HG02678 (cell line): ENCODE measurements at regions not wholly inside any gene's neighbourhood (a gene's known extent, or its start where the extent isn't known, plus 50 kb on each side); places are given as distances from the start of the nearest gene placed in this dataset.
"Not testable (repeated sequence)": the region's sequence is repeated elsewhere in the genome, so short reads cannot be mapped to it uniquely, and the experiment has no call there.

Source experiments
- ATAC-seq: cut with Tn5 transposase; IDR thresholded peaks from one replicate; pipeline ENCODE4 v1.9.1; 2021; ENCODE audit warnings: mild to moderate bottlenecking, moderate library complexity; ENCODE audit not compliant: unreplicated experiment

DNA sequence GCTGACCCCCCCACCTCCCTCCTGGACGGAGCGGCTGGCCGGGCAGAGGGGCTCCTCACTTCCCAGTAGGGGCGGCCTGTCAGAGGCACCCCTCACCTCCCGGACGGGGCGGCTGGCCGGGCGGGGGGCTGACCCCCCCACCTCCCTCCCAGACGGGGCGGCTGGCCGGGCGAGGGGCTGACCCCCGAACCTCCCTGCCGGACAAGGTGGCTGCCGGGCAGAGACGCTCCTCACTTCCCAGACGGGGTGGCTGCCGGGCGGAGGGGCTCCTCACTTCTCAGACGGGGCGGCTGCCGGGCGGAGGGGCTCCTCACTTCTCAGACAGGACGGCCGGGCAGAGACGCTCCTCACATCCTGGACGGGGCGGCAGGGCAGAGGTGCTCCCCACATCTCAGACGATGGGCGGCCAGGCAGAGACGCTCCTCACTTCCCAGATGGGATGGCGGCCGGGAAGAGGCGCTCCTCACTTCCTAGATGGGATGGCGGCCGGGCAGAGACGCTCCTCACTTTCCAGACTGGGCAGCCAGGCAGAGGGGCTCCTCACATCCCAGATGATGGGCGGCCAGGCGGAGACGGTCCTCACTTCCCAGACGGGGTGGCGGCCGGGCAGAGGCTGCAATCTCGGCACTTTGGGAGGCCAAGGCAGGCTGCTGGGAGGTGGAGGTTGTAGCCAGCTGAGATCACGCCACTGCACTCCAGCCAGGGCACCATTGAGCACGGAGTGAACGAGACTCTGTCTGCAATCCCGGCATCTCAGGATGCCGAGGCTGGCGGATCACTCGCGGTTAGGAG is 66.2 kb upstream of the PAPPA2 start:
- not testable (repeated sequence) for ATAC-seq

DNA sequence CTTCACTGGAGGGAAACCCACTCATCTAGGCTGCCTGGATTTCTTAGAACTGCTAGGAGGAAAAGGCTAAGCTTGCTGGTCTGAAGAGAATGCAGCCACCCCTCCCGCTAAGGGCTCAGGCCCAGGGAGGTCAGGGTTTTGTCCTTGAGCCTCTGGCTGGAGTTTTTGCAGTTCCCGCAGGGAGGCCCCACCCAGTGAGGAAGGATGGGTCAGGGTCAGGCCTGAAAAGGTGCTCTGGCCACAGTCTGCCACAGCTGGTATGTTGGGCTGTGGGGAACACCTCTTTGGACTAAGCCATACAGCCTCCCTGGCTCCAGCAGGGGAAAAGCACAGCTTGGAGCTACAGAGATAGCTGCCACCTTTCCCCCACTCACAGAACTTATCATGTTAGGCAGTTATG is 71.4 kb upstream of the PAPPA2 start:
- no peak for ATAC-seq

GRCh38 chr1:176384841-176385240 is 78.1 kb upstream of the PAPPA2 start:
- ATAC-seq, result no peak

- ATAC-seq, result no peak
Measured at GRCh38 chr1:176382163-176382562, 80.8 kb upstream of the PAPPA2 start.

- ATAC-seq, result no peak
Measured at GRCh38 chr1:176379626-176380339, 83.2 kb upstream of the PAPPA2 start.

GRCh38 chr1:176374967-176375569 is 87.9 kb upstream of the PAPPA2 start:
- ATAC-seq, result peak; percentile 84

DNA sequence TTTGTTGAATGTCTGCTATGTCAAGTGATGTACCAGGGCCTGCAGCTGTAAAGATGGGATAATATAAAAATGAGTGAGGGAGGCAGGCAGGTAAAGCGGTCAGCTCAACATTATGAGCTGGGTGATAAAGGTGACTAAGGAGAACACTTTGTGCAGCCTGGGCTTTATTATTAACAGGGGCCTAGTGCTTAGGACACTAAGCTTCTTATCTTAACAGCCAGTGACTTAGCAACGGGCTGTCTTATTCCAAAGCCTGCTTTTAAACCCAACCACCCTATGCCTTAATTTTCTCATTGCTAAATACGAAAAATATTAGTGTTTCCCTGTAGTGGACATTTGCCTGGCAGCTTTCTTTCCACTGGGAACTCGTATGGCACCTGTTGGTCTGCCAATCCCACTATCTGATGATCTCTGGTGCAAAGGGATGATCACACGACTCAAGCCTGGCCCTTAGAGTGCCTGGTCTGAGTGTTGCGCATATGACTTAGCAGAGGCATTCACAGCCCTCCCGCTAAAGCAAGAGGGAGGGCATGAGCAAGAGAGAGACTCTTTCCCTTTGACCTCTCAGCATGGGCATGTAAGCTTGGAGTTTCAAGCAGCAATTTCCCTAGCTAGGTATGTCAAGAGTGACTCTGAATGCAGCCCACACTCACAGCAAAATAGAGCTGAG is 98.6 kb upstream of the PAPPA2 start:
- no peak for ATAC-seq

- ATAC-seq, result not testable (repeated sequence)
Measured at GRCh38 chr1:176349135-176349715, 113.8 kb upstream of the PAPPA2 start.

DNA sequence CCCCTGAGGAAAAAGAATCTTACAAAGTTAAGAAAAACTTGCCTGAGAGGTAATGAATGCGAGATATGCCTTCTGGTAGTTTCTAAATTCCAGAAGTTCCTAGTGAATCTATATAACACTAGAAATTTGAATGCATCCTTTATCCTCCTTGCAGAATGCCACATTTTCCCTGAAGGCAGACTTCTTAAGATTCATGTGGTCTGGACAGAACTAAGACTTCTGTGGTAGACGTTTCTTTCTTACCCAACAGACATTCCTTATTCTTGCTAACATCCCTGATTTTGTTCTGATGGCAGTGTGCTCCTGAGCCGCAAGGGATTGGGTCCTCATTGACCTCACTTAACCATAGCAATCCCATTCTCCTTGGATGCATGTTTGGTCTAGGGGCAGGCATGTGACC is 121.3 kb upstream of the PAPPA2 start:
- ATAC-seq, result no peak

DNA sequence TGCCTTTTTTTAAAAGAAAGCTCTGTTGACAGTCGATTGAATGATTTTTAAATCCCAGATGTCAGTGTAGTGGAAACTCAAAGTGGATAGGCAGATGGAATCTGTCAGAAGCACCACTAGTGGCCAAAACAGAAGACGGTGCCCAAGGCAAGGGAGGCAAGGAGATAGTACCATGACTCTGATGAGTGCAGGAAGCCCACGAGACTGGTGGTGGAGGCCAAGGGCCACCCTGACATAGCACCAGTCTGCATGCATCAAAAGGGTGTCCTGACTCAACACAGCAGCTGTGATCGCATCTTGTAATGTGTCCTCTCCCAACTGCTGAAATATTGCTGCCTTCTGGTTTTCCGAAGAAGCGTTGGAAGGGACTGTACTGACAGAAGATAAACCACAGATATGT is 124.1 kb upstream of the PAPPA2 start:
- no peak for ATAC-seq

DNA sequence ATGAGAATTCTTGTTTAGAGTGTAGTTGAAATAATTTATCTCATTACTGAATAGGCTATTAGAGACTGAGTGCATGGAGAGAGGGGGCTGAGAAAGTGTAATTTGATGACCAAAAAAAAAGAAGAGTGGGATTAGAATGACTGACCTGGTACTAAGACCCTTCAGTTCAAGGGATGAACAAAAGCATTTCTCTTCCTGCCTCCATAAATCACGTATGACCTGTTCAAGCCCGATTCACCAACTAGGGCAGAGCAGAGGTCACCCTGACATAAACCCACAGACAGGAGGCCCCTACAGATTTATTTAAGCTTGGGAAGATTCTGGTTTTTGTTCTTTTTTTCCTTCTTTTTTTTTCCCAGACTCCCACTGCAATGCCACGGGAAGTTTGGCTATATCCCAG is 123.7 kb upstream of the COP1 start:
- no peak for ATAC-seq

DNA sequence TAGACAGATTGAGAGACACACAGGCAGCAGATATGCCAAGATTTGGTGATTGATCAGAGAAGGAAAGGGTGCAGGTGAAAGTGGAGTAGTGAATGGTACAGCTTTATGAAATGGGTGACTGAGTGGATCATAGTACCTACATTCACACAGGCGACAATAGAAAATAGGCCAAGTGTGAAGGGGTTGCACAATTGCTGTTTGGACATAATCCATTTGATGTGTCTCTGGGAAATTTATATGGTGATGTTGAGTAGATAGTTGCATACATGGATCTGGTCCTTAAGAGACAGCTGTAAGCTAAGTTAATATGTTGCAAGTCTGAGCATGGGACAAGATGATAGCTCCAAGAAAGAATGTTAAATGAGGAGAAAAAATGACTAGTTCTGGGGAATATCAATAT is 118.6 kb upstream of the COP1 start:
- no peak for ATAC-seq

DNA sequence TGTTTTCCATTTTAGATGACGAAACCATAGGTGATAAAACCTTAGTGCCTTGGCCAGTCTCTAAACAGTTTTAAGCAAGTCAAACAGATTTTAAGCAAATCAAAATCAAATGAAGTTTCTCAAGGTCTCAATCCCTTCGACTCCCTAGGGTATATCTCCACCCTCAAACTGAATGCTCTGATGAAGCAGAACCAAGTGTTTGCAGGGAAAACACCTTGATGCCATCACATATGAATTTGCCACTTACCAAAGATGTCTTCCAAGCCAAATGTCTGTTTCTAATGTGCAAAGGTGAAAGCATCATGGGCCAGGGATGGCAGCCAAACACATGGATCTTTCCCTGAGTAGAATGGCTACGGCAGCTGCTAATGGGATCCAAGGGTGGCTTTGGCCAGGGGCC is 116.4 kb upstream of the COP1 start:
- no peak for ATAC-seq

DNA sequence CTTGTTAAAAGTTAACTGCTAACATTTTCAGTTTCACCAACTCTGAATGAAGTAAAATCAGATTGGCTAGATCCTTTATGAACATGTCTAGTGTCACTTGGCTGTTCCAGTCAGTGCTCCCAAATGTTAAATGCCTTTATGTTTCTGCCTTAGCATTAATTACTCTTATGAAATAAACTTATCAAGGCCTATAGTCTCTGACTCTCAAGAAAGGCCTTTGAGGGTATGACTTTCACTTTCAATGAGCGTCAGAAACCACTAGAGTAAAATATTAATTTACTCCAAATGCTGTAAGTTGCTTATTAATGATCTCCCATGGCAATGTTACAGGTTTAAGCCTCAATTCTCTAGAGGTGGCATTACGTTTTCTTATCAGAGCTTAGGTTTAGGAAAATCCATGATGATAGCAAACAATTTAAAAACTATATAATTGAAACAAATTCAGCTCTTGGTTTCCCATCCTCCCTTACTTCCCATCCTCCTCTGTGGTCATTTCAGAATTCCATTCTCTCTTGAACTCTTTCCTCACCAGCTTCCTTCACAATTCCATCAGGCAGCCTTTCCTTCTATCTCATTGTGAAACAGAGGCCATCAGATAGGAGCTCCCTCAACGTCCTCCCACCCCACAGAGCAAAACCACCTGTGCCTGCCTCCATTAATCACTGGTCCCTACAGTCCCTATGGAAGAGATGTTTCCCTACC is 108.6 kb upstream of the COP1 start:
- ATAC-seq, result peak; percentile 95

- not testable (repeated sequence) for ATAC-seq
Measured at GRCh38 chr1:176296602-176297001, 89.5 kb upstream of the COP1 start.

GRCh38 chr1:176285996-176286395 is 78.9 kb upstream of the COP1 start:
- ATAC-seq, result no peak

GRCh38 chr1:176271572-176271971 is 64.5 kb upstream of the COP1 start:
- no peak for ATAC-seq
